GM21825 (cell line): ENCODE measurements at regions not wholly inside any gene's neighbourhood (a gene's known extent, or its start where the extent isn't known, plus 50 kb on each side); places are given as distances from the start of the nearest gene placed in this dataset.
"Not testable (repeated sequence)": the region's sequence is repeated elsewhere in the genome, so short reads cannot be mapped to it uniquely, and the experiment has no call there.

ENCODE experiments used
- ATAC-seq: cut with Tn5 transposase; IDR thresholded peaks from one replicate; pipeline ENCODE4 v1.9.1; 2021; ENCODE audit warnings: mild to moderate bottlenecking, moderate library complexity; ENCODE audit not compliant: unreplicated experiment

GRCh38 chr16:59688006-59688405 is 953.9 kb upstream of the GOT2 start:
- no peak for ATAC-seq

GRCh38 chr16:59686405-59686804 is 952.3 kb upstream of the GOT2 start:
- no peak for ATAC-seq

- ATAC-seq, result no peak
Measured at GRCh38 chr16:59684911-59685310, 950.8 kb upstream of the GOT2 start.

GRCh38 chr16:59683709-59684108 is 949.6 kb upstream of the GOT2 start:
- ATAC-seq, result no peak

GRCh38 chr16:59665618-59666220 is 931.6 kb upstream of the GOT2 start:
- no peak for ATAC-seq

- ATAC-seq, result no peak
Measured at GRCh38 chr16:59658572-59658971, 924.5 kb upstream of the GOT2 start.

- ATAC-seq, result no peak
Measured at GRCh38 chr16:59655031-59655430, 920.9 kb upstream of the GOT2 start.

- no peak for ATAC-seq
Measured at GRCh38 chr16:59654455-59654854, 920.3 kb upstream of the GOT2 start.

GRCh38 chr16:59651662-59652061 is 917.5 kb upstream of the GOT2 start:
- no peak for ATAC-seq

- ATAC-seq, result no peak
Measured at GRCh38 chr16:59645194-59645593, 911.1 kb upstream of the GOT2 start.

GRCh38 chr16:59635674-59636073 is 901.6 kb upstream of the GOT2 start:
- ATAC-seq, result no peak

- ATAC-seq, result no peak
Measured at GRCh38 chr16:59634951-59635350, 900.8 kb upstream of the GOT2 start.

GRCh38 chr16:59634004-59634579 is 900.0 kb upstream of the GOT2 start:
- ATAC-seq, result no peak

- ATAC-seq, result no peak
Measured at GRCh38 chr16:59632276-59632855, 898.2 kb upstream of the GOT2 start.

GRCh38 chr16:59624381-59624780 is 890.3 kb upstream of the GOT2 start:
- not testable (repeated sequence) for ATAC-seq

GRCh38 chr16:59614466-59615240 is 880.5 kb upstream of the GOT2 start:
- no peak for ATAC-seq

- ATAC-seq, result not testable (repeated sequence)
Measured at GRCh38 chr16:59612910-59613620, 878.9 kb upstream of the GOT2 start.

- no peak for ATAC-seq
Measured at GRCh38 chr16:59612094-59612493, 878.0 kb upstream of the GOT2 start.

- ATAC-seq, result no peak
Measured at GRCh38 chr16:59611556-59611955, 877.4 kb upstream of the GOT2 start.

- ATAC-seq, result no peak
Measured at GRCh38 chr16:59605706-59606105, 871.6 kb upstream of the GOT2 start.

GRCh38 chr16:59604354-59604753 is 870.2 kb upstream of the GOT2 start:
- ATAC-seq, result no peak
